MCF 10A (cell line): ENCODE measurements at regions not wholly inside any gene's neighbourhood (a gene's known extent, or its start where the extent isn't known, plus 50 kb on each side); places are given as distances from the start of the nearest gene placed in this dataset.
A peak's percentile ranks its signal among the peaks of the same experiment; 100 is the strongest.

Experiments used
- BruUV-seq: library from RNA; stranded (reverse); fragments of 400-500 nt; replicated peaks from 2 replicates; lab custom pipeline; 2021; lab: Mats Ljungman, UMichigan
- CTCF ChIA-PET: fragments of 300-600 bp; sonication (Branson Sonifier 250); formaldehyde crosslinking; extraction: SDS; loops from one replicate; lab custom pipeline; 2021; ENCODE audit warnings: antibody characterized with exemption, inconsistent platforms; lab: Yijun Ruan, JAX
- POLR2A ChIA-PET: fragments of 300-600, 350-650 bp; sonication (Branson Sonifier 250); formaldehyde crosslinking; extraction: SDS; loops from one replicate; lab custom pipeline; 2020; ENCODE audit warnings: antibody characterized with exemption, inconsistent platforms; lab: Yijun Ruan, JAX
- DNase-seq: peaks from one replicate; pipeline ENCODE4 v3.0.0-alpha.2; 2018; ENCODE audit not compliant: unreplicated experiment
- H3K27ac Mint-ChIP-seq: one replicate; pipeline ENCODE4 v1.8.0; 2022; ENCODE audit warnings: mild to moderate bottlenecking, low read depth, mixed read lengths; ENCODE audit not compliant: unreplicated experiment
- H3K27me3 Mint-ChIP-seq: one replicate; pipeline ENCODE4 v1.8.0; 2022; ENCODE audit warnings: mixed read lengths; ENCODE audit not compliant: insufficient read depth, unreplicated experiment
- H3K36me3 Mint-ChIP-seq: one replicate; pipeline ENCODE4 v1.8.0; 2022; ENCODE audit warnings: mild to moderate bottlenecking, moderate library complexity, mixed read lengths; ENCODE audit not compliant: insufficient read depth, unreplicated experiment
- H3K4me1 Mint-ChIP-seq: one replicate; pipeline ENCODE4 v1.8.0; 2022; ENCODE audit warnings: mixed read lengths; ENCODE audit not compliant: insufficient read depth, unreplicated experiment
- H3K4me3 Mint-ChIP-seq: one replicate; pipeline ENCODE4 v1.8.0; 2022; ENCODE audit warnings: mild to moderate bottlenecking, moderate library complexity, mixed read lengths; ENCODE audit not compliant: unreplicated experiment
- H3K9me3 Mint-ChIP-seq: one replicate; pipeline ENCODE4 v1.8.0; 2022; ENCODE audit warnings: mixed read lengths; ENCODE audit not compliant: unreplicated experiment
- intact Hi-C: fragments of 100-400 bp; cut with micrococcal nuclease; formaldehyde crosslinking; loops from 2 replicates; pipeline ENCODE4 v1.14.1; 2022
- TF ChIP-seq, protein P1 (sequence below): fragments of 200-600 bp; IDR thresholded peaks from one replicate; pipeline ENCODE4 v1.8.0; 2022; ENCODE audit warnings: antibody characterized with exemption, mild to moderate bottlenecking; ENCODE audit not compliant: unreplicated experiment

DNA sequence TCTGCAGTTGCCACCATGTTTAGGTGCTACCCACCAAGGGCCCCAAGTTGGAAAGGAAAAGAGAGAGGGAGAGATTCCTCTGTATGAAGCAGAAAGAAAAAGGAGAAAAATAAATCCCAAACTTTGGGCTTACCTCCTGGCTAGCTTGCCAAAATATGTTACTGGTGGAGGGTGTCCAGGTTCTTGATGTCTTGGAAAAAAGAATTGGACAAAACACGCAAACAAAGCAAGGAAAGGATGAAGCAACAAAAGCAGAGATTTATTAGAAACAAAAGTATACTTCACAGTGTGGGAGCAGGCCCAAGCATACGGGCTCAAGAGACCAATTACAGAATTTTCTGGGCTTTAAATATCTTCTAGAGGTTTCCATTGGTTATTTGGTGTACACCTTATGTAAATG lies 204.5 kb upstream of the LRRC7 start:
- no peaks in the 10 kb centered on the region for H3K9me3 Mint-ChIP-seq
- H3K4me1 Mint-ChIP-seq: no peaks in the 10 kb centered on the region
- intact Hi-C loops: no loop called here
- H3K27me3 Mint-ChIP-seq: no peaks in the 10 kb centered on the region
- POLR2A ChIA-PET: no interaction called here
- TF ChIP-seq, protein P1, sequence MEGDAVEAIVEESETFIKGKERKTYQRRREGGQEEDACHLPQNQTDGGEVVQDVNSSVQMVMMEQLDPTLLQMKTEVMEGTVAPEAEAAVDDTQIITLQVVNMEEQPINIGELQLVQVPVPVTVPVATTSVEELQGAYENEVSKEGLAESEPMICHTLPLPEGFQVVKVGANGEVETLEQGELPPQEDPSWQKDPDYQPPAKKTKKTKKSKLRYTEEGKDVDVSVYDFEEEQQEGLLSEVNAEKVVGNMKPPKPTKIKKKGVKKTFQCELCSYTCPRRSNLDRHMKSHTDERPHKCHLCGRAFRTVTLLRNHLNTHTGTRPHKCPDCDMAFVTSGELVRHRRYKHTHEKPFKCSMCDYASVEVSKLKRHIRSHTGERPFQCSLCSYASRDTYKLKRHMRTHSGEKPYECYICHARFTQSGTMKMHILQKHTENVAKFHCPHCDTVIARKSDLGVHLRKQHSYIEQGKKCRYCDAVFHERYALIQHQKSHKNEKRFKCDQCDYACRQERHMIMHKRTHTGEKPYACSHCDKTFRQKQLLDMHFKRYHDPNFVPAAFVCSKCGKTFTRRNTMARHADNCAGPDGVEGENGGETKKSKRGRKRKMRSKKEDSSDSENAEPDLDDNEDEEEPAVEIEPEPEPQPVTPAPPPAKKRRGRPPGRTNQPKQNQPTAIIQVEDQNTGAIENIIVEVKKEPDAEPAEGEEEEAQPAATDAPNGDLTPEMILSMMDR: no peak
- H3K27ac Mint-ChIP-seq: no peak overlapping the region
- H3K36me3 Mint-ChIP-seq: no peaks in the 10 kb centered on the region
- no TSS peak for BruUV-seq
- CTCF ChIA-PET: interaction anchor here (0.6 to 1.8 kb wide), 2 partner anchors 26 to 477 kb away, joined by 3 read pairs; no protein-coding TSS in a partner anchor
- DNase-seq: no peak
- no peak overlapping the region for H3K4me3 Mint-ChIP-seq

DNA sequence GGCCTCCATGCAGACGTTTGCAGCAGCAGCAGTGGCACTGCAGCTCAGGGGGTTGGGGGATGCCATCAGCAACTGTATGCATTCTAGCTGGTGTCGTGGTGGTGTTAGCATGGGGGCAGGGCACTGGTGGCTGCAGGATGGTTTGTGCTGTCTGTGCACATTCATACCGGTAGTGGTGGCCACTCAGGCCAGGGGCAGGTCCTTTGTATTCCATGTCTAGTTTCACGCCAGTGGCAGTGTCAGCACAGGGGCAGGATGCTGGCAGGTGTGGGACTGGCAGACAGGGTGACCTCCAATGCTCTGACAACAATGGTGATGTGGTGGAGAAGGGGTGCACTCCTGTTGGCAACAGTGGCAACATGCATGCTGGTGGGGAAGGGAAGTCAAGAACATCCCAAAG lies 194.2 kb upstream of the LRRC7 start:
- no TSS peak for BruUV-seq
- CTCF ChIA-PET: no interaction called here

DNA sequence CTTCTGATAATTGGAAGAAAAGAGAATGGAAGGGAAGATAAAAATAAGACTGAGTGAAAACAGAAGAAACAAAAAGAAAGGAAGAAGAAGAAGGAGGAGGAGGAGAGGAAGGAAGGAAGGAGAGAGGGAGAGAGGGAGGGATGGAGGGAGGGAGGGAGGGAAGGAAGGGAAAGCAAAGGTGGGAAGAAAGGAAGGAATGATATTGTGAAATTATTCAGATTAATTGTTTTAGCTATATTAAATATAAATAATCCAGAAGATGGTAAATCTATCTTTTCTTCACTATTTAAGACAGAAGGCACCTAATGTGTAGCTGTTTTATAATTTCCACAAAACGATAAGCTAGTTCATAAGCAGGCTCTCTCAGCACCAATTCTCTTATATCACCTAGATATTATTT lies 191.3 kb upstream of the LRRC7 start:
- ChIA-PET CTCF (no interaction called here), POLR2A (no interaction called here)
- H3K9me3 Mint-ChIP-seq: peaks cover 21% of the 10 kb centered on the region
- no peaks in the 10 kb centered on the region for H3K4me1 Mint-ChIP-seq
- TF ChIP-seq, protein P1: no peak
- intact Hi-C loops: no loop called here
- no peak for DNase-seq
- H3K36me3 Mint-ChIP-seq: no peaks in the 10 kb centered on the region
- no TSS peak for BruUV-seq
- H3K27me3 Mint-ChIP-seq: no peaks in the 10 kb centered on the region
- H3K4me3 Mint-ChIP-seq: no peak overlapping the region
- no peak overlapping the region for H3K27ac Mint-ChIP-seq

More for the DNA sequence above, 194.2 kb upstream of the LRRC7 start:
- H3K36me3 Mint-ChIP-seq: no peaks in the 10 kb centered on the region
- no peak overlapping the region for H3K4me3 Mint-ChIP-seq
- no peaks in the 10 kb centered on the region for H3K27me3 Mint-ChIP-seq
- H3K27ac Mint-ChIP-seq: no peak overlapping the region
- POLR2A ChIA-PET: no interaction called here
- no peak for DNase-seq
- intact Hi-C loops: no loop called here
- H3K9me3 Mint-ChIP-seq: peaks cover 23% of the 10 kb centered on the region
- H3K4me1 Mint-ChIP-seq: no peaks in the 10 kb centered on the region
- TF ChIP-seq, protein P1: no peak

DNA sequence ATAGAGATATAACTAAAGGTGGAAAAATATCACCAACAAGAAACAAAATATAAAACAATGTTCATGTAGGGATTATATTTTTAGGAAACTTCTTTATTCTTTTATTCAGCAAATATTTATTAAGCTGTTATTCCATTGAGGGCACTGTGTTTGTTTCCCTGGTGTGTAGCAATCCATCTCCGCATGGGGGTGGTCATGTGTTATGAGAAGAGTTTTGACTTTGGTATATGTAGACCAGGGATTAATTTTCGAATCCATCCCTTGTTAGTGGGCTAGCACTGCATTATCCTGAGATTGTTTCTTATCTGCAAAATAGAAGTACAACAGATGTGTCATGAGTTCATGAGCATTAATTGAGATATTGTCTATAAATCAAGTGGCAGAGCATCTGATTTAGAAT lies 190.2 kb upstream of the LRRC7 start:
- ChIA-PET POLR2A (no interaction called here), CTCF (no interaction called here)
- intact Hi-C loops: no loop called here
- H3K4me3 Mint-ChIP-seq: no peak overlapping the region
- no peak overlapping the region for H3K27ac Mint-ChIP-seq
- no peaks in the 10 kb centered on the region for H3K36me3 Mint-ChIP-seq
- peaks cover 21% of the 10 kb centered on the region for H3K9me3 Mint-ChIP-seq
- no TSS peak for BruUV-seq
- peak; percentile 8 for DNase-seq
- TF ChIP-seq, protein P1: no peak
- no peaks in the 10 kb centered on the region for H3K4me1 Mint-ChIP-seq
- H3K27me3 Mint-ChIP-seq: no peaks in the 10 kb centered on the region
